SK-N-SH (cell line): ENCODE measurements at regions not wholly inside any gene's neighbourhood (a gene's known extent, or its start where the extent isn't known, plus 50 kb on each side); places are given as distances from the start of the nearest gene placed in this dataset.

Experiments
- CTCF ChIP-seq: fragments of 200-600 bp; sonication (generic); IDR thresholded peaks from 2 replicates; pipeline ENCODE4 v1.6.1; 2017; ENCODE audit warnings: antibody characterized with exemption, mild to moderate bottlenecking, moderate library complexity
- TCF12 ChIP-seq: IDR thresholded peaks from 2 replicates; pipeline ENCODE4 v1.4.0; 2012
- USF2 ChIP-seq: fragments of 150-350 bp; IDR thresholded peaks from 2 replicates; pipeline ENCODE4 v1.6.1; 2017; ENCODE audit warnings: antibody characterized with exemption, low read length, low read depth, borderline replicate concordance

- TF ChIP-seq CTCF: no peak
- no peak for TF ChIP-seq USF2
- no peak for TF ChIP-seq TCF12
These were observed 341.4 kb downstream of the C4orf33 start for GRCh38 chr4:129437347-129437746.
